ENCODE measurements at regions not wholly inside any gene's neighbourhood (a gene's known extent, or its start where the extent isn't known, plus 50 kb on each side); places are given as distances from the start of the nearest gene placed in this dataset.

- TF ChIP-seq EZH2 (optimal IDR thresholded peaks at IDR 0.05; ENCODE audit: low read depth, low read length) (no peak), EZH2phosphoT487 (IDR thresholded peaks at IDR 0.05; ENCODE audit: low read length) (no peak), CTCF (IDR thresholded peaks at IDR 0.05; ENCODE audit: low read length) (no peak)
- Histone ChIP-seq H3K79me2 (ENCODE audit: low read length) (no peaks in the 10 kb centered on the region), H2AFZ (ENCODE audit: low read length) (no peak overlapping the region), H3K9me3 (replicated peaks; ENCODE audit: insufficient read depth, low read length) (no peaks in the 10 kb centered on the region), H3K4me2 (ENCODE audit: low read depth, low read length) (no peak overlapping the region), H3K9ac (ENCODE audit: low read length) (no peak overlapping the region), H3K27me3 (replicated peaks; ENCODE audit: insufficient read depth, low read length) (peaks cover 88% of the 10 kb centered on the region), H3K27ac (ENCODE audit: low read length) (no peak overlapping the region), H3K4me1 (ENCODE audit: low read length) (no peaks in the 10 kb centered on the region), H3K36me3 (replicated peaks; ENCODE audit: insufficient read depth, low read length) (no peaks in the 10 kb centered on the region), H3F3A (ENCODE audit: insufficient read depth, low read length) (no peaks in the 10 kb centered on the region), H3K4me3 (ENCODE audit: low read length) (no peak overlapping the region), H4K20me1 (ENCODE audit: insufficient read depth, low read length) (no peaks in the 10 kb centered on the region), H3K9me2 (replicated peaks; ENCODE audit: insufficient read depth, low read length) (no peaks in the 10 kb centered on the region)
- no peak for DNase-seq
These were observed 98.8 kb upstream of the ZBTB40 start for GRCh38 chr1:22352896-22353295.

GRCh38 chr1:22359427-22359826 is 92.2 kb upstream of the ZBTB40 start:
- peaks cover 89% of the 10 kb centered on the region for H3K27me3 ChIP-seq (replicated peaks; ENCODE audit: insufficient read depth, low read length)
- H3K9me2 ChIP-seq (replicated peaks; ENCODE audit: insufficient read depth, low read length): no peaks in the 10 kb centered on the region
- DNase-seq: no peak
- no peaks in the 10 kb centered on the region for H3K36me3 ChIP-seq (replicated peaks; ENCODE audit: insufficient read depth, low read length)
- H3K9me3 ChIP-seq (replicated peaks; ENCODE audit: insufficient read depth, low read length): no peaks in the 10 kb centered on the region
- no peaks in the 10 kb centered on the region for H3K4me1 ChIP-seq (ENCODE audit: low read length)
- no peak overlapping the region for H3K4me2 ChIP-seq (ENCODE audit: low read depth, low read length)
- H3K9ac ChIP-seq (ENCODE audit: low read length): no peak overlapping the region
- H2AFZ ChIP-seq (ENCODE audit: low read length): no peak overlapping the region
- H4K20me1 ChIP-seq (ENCODE audit: insufficient read depth, low read length): no peaks in the 10 kb centered on the region
- H3K4me3 ChIP-seq (ENCODE audit: low read length): no peak overlapping the region
- no peaks in the 10 kb centered on the region for H3K79me2 ChIP-seq (ENCODE audit: low read length)
- TF ChIP-seq EZH2phosphoT487 (IDR thresholded peaks at IDR 0.05; ENCODE audit: low read length) (no peak), EZH2 (optimal IDR thresholded peaks at IDR 0.05; ENCODE audit: low read depth, low read length) (no peak), CTCF (IDR thresholded peaks at IDR 0.05; ENCODE audit: low read length) (no peak)
- no peak overlapping the region for H3K27ac ChIP-seq (ENCODE audit: low read length)
- H3F3A ChIP-seq (ENCODE audit: insufficient read depth, low read length): no peaks in the 10 kb centered on the region

GRCh38 chr1:22362626-22363402 is 88.8 kb upstream of the ZBTB40 start:
- Histone ChIP-seq H3K27me3 (replicated peaks; ENCODE audit: insufficient read depth, low read length) (peaks cover 98% of the 10 kb centered on the region), H4K20me1 (ENCODE audit: insufficient read depth, low read length) (no peaks in the 10 kb centered on the region)

More at GRCh38 chr1:22362626-22363402, 88.8 kb upstream of the ZBTB40 start:
- Histone ChIP-seq H2AFZ (ENCODE audit: low read length) (no peak overlapping the region), H3K9me2 (replicated peaks; ENCODE audit: insufficient read depth, low read length) (no peaks in the 10 kb centered on the region), H3K9ac (ENCODE audit: low read length) (no peak overlapping the region), H3K4me2 (ENCODE audit: low read depth, low read length) (no peak overlapping the region), H3K9me3 (replicated peaks; ENCODE audit: insufficient read depth, low read length) (no peaks in the 10 kb centered on the region), H3F3A (ENCODE audit: insufficient read depth, low read length) (no peaks in the 10 kb centered on the region), H3K4me3 (ENCODE audit: low read length) (no peak overlapping the region), H3K79me2 (ENCODE audit: low read length) (no peaks in the 10 kb centered on the region), H3K4me1 (ENCODE audit: low read length) (no peaks in the 10 kb centered on the region), H3K27ac (ENCODE audit: low read length) (no peak overlapping the region), H3K36me3 (replicated peaks; ENCODE audit: insufficient read depth, low read length) (no peaks in the 10 kb centered on the region)
- no peak for TF ChIP-seq EZH2phosphoT487 (IDR thresholded peaks at IDR 0.05; ENCODE audit: low read length)
- no peak for TF ChIP-seq CTCF (IDR thresholded peaks at IDR 0.05; ENCODE audit: low read length)
- TF ChIP-seq EZH2 (optimal IDR thresholded peaks at IDR 0.05; ENCODE audit: low read depth, low read length): no peak
- no peak for DNase-seq

Data from MM.1S (cell line).